Hematopoietic multipotent progenitor cell treated with erythropoietin and hydrocortisone succinate and interleukin-3 and kit ligand, for 6 days (in vitro differentiated cells): ENCODE measurements at regions not wholly inside any gene's neighbourhood (a gene's known extent, or its start where the extent isn't known, plus 50 kb on each side); places are given as distances from the start of the nearest gene placed in this dataset.
"Not testable (repeated sequence)": the region's sequence is repeated elsewhere in the genome, so short reads cannot be mapped to it uniquely, and the experiment has no call there.

ENCODE experiments used
- DNase-seq: peaks from one replicate; pipeline ENCODE4 v3.0.0-alpha.2; 2015

GRCh38 chr10:81502677-81503359, 372.2 kb upstream of the NRG3 start:
- no peak for DNase-seq

- not testable (repeated sequence) for DNase-seq
Measured at GRCh38 chr10:81505777-81506176, 369.2 kb upstream of the NRG3 start.

GRCh38 chr10:81514811-81515210, 360.2 kb upstream of the NRG3 start:
- DNase-seq: no peak

- no peak for DNase-seq
Measured at GRCh38 chr10:81520688-81521087, 354.3 kb upstream of the NRG3 start.

GRCh38 chr10:81524467-81524866, 350.5 kb upstream of the NRG3 start:
- DNase-seq: no peak

- no peak for DNase-seq
Measured at GRCh38 chr10:81532403-81532802, 342.6 kb upstream of the NRG3 start.

- DNase-seq: no peak
Measured at GRCh38 chr10:81534991-81535390, 340.0 kb upstream of the NRG3 start.

- DNase-seq: no peak
Measured at GRCh38 chr10:81541517-81541916, 333.5 kb upstream of the NRG3 start.

- DNase-seq: no peak
Measured at GRCh38 chr10:81546243-81546642, 328.8 kb upstream of the NRG3 start.

- DNase-seq: no peak
Measured at GRCh38 chr10:81548160-81548559, 326.8 kb upstream of the NRG3 start.

GRCh38 chr10:81564143-81564542, 310.9 kb upstream of the NRG3 start:
- no peak for DNase-seq

- DNase-seq: no peak
Measured at GRCh38 chr10:81569488-81569887, 305.5 kb upstream of the NRG3 start.

- DNase-seq: no peak
Measured at GRCh38 chr10:81570349-81570748, 304.6 kb upstream of the NRG3 start.

GRCh38 chr10:81570878-81571794, 303.9 kb upstream of the NRG3 start:
- no peak for DNase-seq

GRCh38 chr10:81575036-81575435, 300.0 kb upstream of the NRG3 start:
- no peak for DNase-seq

GRCh38 chr10:81576336-81576735, 298.7 kb upstream of the NRG3 start:
- peak; percentile 4 for DNase-seq

- DNase-seq: no peak
Measured at GRCh38 chr10:81594991-81595390, 280.0 kb upstream of the NRG3 start.

GRCh38 chr10:81600185-81600584, 274.8 kb upstream of the NRG3 start:
- DNase-seq: no peak

GRCh38 chr10:81603106-81603620, 271.8 kb upstream of the NRG3 start:
- no peak for DNase-seq

- not testable (repeated sequence) for DNase-seq
Measured at GRCh38 chr10:81644485-81644884, 230.5 kb upstream of the NRG3 start.

- DNase-seq: no peak
Measured at GRCh38 chr10:81655986-81656385, 219.0 kb upstream of the NRG3 start.

GRCh38 chr10:81662837-81663236, 212.2 kb upstream of the NRG3 start:
- no peak for DNase-seq

- not testable (repeated sequence) for DNase-seq
Measured at GRCh38 chr10:81664800-81665199, 210.2 kb upstream of the NRG3 start.

- no peak for DNase-seq
Measured at GRCh38 chr10:81674941-81675340, 200.1 kb upstream of the NRG3 start.
